ENCODE measurements at regions not wholly inside any gene's neighbourhood (a gene's known extent, or its start where the extent isn't known, plus 50 kb on each side); places are given as distances from the start of the nearest gene placed in this dataset.
"Not testable (repeated sequence)": the region's sequence is repeated elsewhere in the genome, so short reads cannot be mapped to it uniquely, and the experiment has no call there.

GRCh38 chr21:34221331-34222030 lies 142.3 kb upstream of the KCNE2 start:
- no peak for FAIRE-seq
- TF ChIP-seq POLR2A (IDR thresholded peaks at IDR 0.05; ENCODE audit: low read depth, low read length) (no peak), POLR2AphosphoS5 (IDR thresholded peaks at IDR 0.05; ENCODE audit: low read depth, low read length) (no peak)

GRCh38 chr21:34222031-34222335 lies 141.8 kb upstream of the KCNE2 start:
- TF ChIP-seq POLR2AphosphoS5 (IDR thresholded peaks at IDR 0.05; ENCODE audit: low read depth, low read length) (no peak), POLR2A (IDR thresholded peaks at IDR 0.05; ENCODE audit: low read depth, low read length) (no peak), TAF1 (IDR thresholded peaks at IDR 0.05; ENCODE audit: borderline replicate concordance, low read depth, low read length) (no peak)
- FAIRE-seq (no peak), DNase-seq (ENCODE audit: insufficient read length) (no peak)

More at GRCh38 chr21:34221331-34222030, 142.3 kb upstream of the KCNE2 start:
- no peak for DNase-seq (ENCODE audit: insufficient read length)

GRCh38 chr21:34223376-34223775 lies 140.4 kb upstream of the KCNE2 start:
- DNase-seq (ENCODE audit: insufficient read length) = no peak
- no peak for TF ChIP-seq POLR2AphosphoS5 (IDR thresholded peaks at IDR 0.05; ENCODE audit: low read depth, low read length)
- no peak for TF ChIP-seq POLR2A (IDR thresholded peaks at IDR 0.05; ENCODE audit: low read depth, low read length)
- no peak for TF ChIP-seq TAF1 (IDR thresholded peaks at IDR 0.05; ENCODE audit: borderline replicate concordance, low read depth, low read length)
- FAIRE-seq = no peak

- DNase-seq (ENCODE audit: insufficient read length) (no peak), FAIRE-seq (no peak)
- no peak for TF ChIP-seq POLR2AphosphoS5 (IDR thresholded peaks at IDR 0.05; ENCODE audit: low read depth, low read length)
- no peak for TF ChIP-seq POLR2A (IDR thresholded peaks at IDR 0.05; ENCODE audit: low read depth, low read length)
- no peak for TF ChIP-seq TAF1 (IDR thresholded peaks at IDR 0.05; ENCODE audit: borderline replicate concordance, low read depth, low read length)
Observed at GRCh38 chr21:34227386-34227852, 136.4 kb upstream of the KCNE2 start.

GRCh38 chr21:34228792-34229191 lies 135.0 kb upstream of the KCNE2 start:
- DNase-seq (ENCODE audit: insufficient read length) (no peak), FAIRE-seq (no peak)
- TF ChIP-seq TAF1 (IDR thresholded peaks at IDR 0.05; ENCODE audit: borderline replicate concordance, low read depth, low read length) (no peak), POLR2AphosphoS5 (IDR thresholded peaks at IDR 0.05; ENCODE audit: low read depth, low read length) (no peak), POLR2A (IDR thresholded peaks at IDR 0.05; ENCODE audit: low read depth, low read length) (no peak)

- no peak for FAIRE-seq
- TF ChIP-seq POLR2A (IDR thresholded peaks at IDR 0.05; ENCODE audit: low read depth, low read length) (no peak), POLR2AphosphoS5 (IDR thresholded peaks at IDR 0.05; ENCODE audit: low read depth, low read length) (no peak), TAF1 (IDR thresholded peaks at IDR 0.05; ENCODE audit: borderline replicate concordance, low read depth, low read length) (no peak)
Observed at GRCh38 chr21:34229353-34229752, 134.5 kb upstream of the KCNE2 start.

GRCh38 chr21:34233741-34234140 lies 130.1 kb upstream of the KCNE2 start:
- not testable (repeated sequence) for DNase-seq (ENCODE audit: insufficient read length); FAIRE-seq

More at GRCh38 chr21:34229353-34229752, 134.5 kb upstream of the KCNE2 start:
- no peak for DNase-seq (ENCODE audit: insufficient read length)

GRCh38 chr21:34235514-34235913 lies 128.3 kb upstream of the KCNE2 start:
- TF ChIP-seq TAF1 (IDR thresholded peaks at IDR 0.05; ENCODE audit: borderline replicate concordance, low read depth, low read length) = no peak
- FAIRE-seq (no peak), DNase-seq (ENCODE audit: insufficient read length) (no peak)

- TF ChIP-seq POLR2A (IDR thresholded peaks at IDR 0.05; ENCODE audit: low read depth, low read length) = no peak
- TF ChIP-seq POLR2AphosphoS5 (IDR thresholded peaks at IDR 0.05; ENCODE audit: low read depth, low read length) = no peak
- TF ChIP-seq TAF1 (IDR thresholded peaks at IDR 0.05; ENCODE audit: borderline replicate concordance, low read depth, low read length) = no peak
- DNase-seq (ENCODE audit: insufficient read length) (no peak), FAIRE-seq (no peak)
Observed at GRCh38 chr21:34242973-34243372, 120.8 kb upstream of the KCNE2 start.

GRCh38 chr21:34243562-34243961 lies 120.2 kb upstream of the KCNE2 start:
- DNase-seq (ENCODE audit: insufficient read length) = no peak
- TF ChIP-seq POLR2AphosphoS5 (IDR thresholded peaks at IDR 0.05; ENCODE audit: low read depth, low read length) (no peak), POLR2A (IDR thresholded peaks at IDR 0.05; ENCODE audit: low read depth, low read length) (no peak), TAF1 (IDR thresholded peaks at IDR 0.05; ENCODE audit: borderline replicate concordance, low read depth, low read length) (no peak)
- FAIRE-seq = no peak

GRCh38 chr21:34252751-34253150 lies 111.1 kb upstream of the KCNE2 start:
- FAIRE-seq (no peak), DNase-seq (ENCODE audit: insufficient read length) (no peak)
- no peak for TF ChIP-seq TAF1 (IDR thresholded peaks at IDR 0.05; ENCODE audit: borderline replicate concordance, low read depth, low read length)
- TF ChIP-seq POLR2A (IDR thresholded peaks at IDR 0.05; ENCODE audit: low read depth, low read length) = no peak
- TF ChIP-seq POLR2AphosphoS5 (IDR thresholded peaks at IDR 0.05; ENCODE audit: low read depth, low read length) = no peak

- DNase-seq (ENCODE audit: insufficient read length) (no peak), FAIRE-seq (no peak)
- no peak for TF ChIP-seq POLR2AphosphoS5 (IDR thresholded peaks at IDR 0.05; ENCODE audit: low read depth, low read length)
- no peak for TF ChIP-seq POLR2A (IDR thresholded peaks at IDR 0.05; ENCODE audit: low read depth, low read length)
- TF ChIP-seq TAF1 (IDR thresholded peaks at IDR 0.05; ENCODE audit: borderline replicate concordance, low read depth, low read length) = no peak
Observed at GRCh38 chr21:34255073-34255472, 108.7 kb upstream of the KCNE2 start.

All from GM12892 (cell line).